ENCODE measurements at regions not wholly inside any gene's neighbourhood (a gene's known extent, or its start where the extent isn't known, plus 50 kb on each side); places are given as distances from the start of the nearest gene placed in this dataset.
"Not testable (repeated sequence)": the region's sequence is repeated elsewhere in the genome, so short reads cannot be mapped to it uniquely, and the experiment has no call there.

DNA sequence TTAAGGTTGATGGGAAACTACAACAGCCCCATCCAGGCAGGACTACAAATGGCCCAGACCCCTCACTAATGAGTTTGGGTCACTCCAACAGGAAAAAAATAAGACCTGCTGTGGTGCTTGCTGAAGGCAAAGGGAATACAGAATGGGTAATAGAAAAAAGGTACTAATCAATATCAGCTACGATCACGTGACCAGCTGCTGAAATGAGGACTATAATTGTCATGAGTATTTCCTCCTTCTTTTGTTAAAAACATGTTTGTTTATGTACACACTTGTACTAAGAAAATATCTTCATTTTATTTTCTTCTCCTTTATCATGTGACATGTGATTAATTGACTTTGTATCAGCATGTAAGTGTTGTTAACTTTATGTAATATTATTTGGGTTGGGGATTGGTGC lies 199.9 kb downstream of the GJA1 start:
- no peaks in the 10 kb centered on the region for H3K4me1 ChIP-seq (ENCODE audit: insufficient read depth)
- H2AFZ ChIP-seq: no peak overlapping the region
- 86 to 98% methylated on average over 2 of the region's 2 CpGs for WGBS, 2 experiments (ENCODE audit: low coverage in 1 of 2, low lambda C conversion rate in 2 of 2, missing lambda C conversion rate in 2 of 2)
- H3K9ac ChIP-seq: no peak overlapping the region
- no peaks in the 10 kb centered on the region for H3K79me2 ChIP-seq (ENCODE audit: insufficient read depth)
- no peak overlapping the region for H3K4me2 ChIP-seq (ENCODE audit: unreplicated experiment)
- no peak overlapping the region for H3K4me3 ChIP-seq
- H3K9me3 ChIP-seq (ENCODE audit: low read depth): peaks cover 6% of the 10 kb centered on the region
- no peak for DNase-seq
- in situ Hi-C loops (cut with MboI): no loop called here
- H3K27ac ChIP-seq: no peak overlapping the region
- H3K36me3 ChIP-seq (ENCODE audit: low read depth): no peaks in the 10 kb centered on the region
- TF ChIP-seq EZH2 (IDR thresholded peaks at IDR 0.05; ENCODE audit: insufficient read depth, poor library complexity, severe bottlenecking): no peak
- TF ChIP-seq EZH2phosphoT487 (IDR thresholded peaks at IDR 0.05; ENCODE audit: insufficient read depth, low read depth): no peak
- no peaks in the 10 kb centered on the region for H4K20me1 ChIP-seq (ENCODE audit: insufficient read depth)
- H3K9me2 ChIP-seq (ENCODE audit: insufficient read depth): no peaks in the 10 kb centered on the region
- no peaks in the 10 kb centered on the region for H3F3A ChIP-seq (ENCODE audit: insufficient read depth)
- H3K27me3 ChIP-seq (replicated peaks; ENCODE audit: insufficient read depth): no peaks in the 10 kb centered on the region

DNA sequence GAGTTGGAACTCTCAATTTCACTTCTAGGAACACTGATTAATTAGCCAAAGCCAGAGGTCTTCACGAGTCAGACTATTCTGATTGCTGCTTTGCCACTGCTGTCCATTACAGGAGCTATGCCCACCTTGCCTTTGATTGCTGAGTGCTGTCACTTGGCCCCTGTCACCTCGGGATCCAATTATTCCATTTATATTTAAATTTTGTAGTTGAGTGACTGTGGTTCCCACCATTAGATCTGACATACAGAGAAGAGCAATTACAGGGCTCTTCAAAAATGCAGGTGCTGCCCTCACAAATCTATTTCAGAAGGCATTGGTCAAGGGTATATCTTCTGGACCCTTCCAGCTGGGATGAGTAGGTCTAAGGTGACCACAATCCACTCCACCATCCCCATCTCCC lies 200.8 kb downstream of the GJA1 start:
- H3F3A ChIP-seq (ENCODE audit: insufficient read depth); H3K9me3 ChIP-seq (ENCODE audit: low read depth); H2AFZ ChIP-seq; H4K20me1 ChIP-seq (ENCODE audit: insufficient read depth); H3K36me3 ChIP-seq (ENCODE audit: low read depth); H3K9me2 ChIP-seq (ENCODE audit: insufficient read depth); H3K27ac ChIP-seq; H3K27me3 ChIP-seq (replicated peaks; ENCODE audit: insufficient read depth); H3K4me3 ChIP-seq; in situ Hi-C loops (cut with MboI); H3K4me2 ChIP-seq (ENCODE audit: unreplicated experiment); H3K79me2 ChIP-seq (ENCODE audit: insufficient read depth); H3K4me1 ChIP-seq (ENCODE audit: insufficient read depth); H3K9ac ChIP-seq; DNase-seq: not testable (repeated sequence)
- 48 to 53% methylated on average over 2 of the region's 2 CpGs for WGBS, 2 experiments (ENCODE audit: low coverage in 1 of 2, low lambda C conversion rate in 2 of 2, missing lambda C conversion rate in 2 of 2)

GRCh38 chr6:121639021-121639420 lies 203.6 kb downstream of the GJA1 start:
- no peaks in the 10 kb centered on the region for H3K79me2 ChIP-seq (ENCODE audit: insufficient read depth)
- no peak overlapping the region for H2AFZ ChIP-seq
- no peak for DNase-seq
- WGBS, 2 experiments (ENCODE audit: low coverage in 1 of 2, low lambda C conversion rate in 2 of 2, missing lambda C conversion rate in 2 of 2): 83 to 95% methylated on average over 2 of the region's 2 CpGs
- H3K4me3 ChIP-seq: no peak overlapping the region
- no peak overlapping the region for H3K4me2 ChIP-seq (ENCODE audit: unreplicated experiment)
- H4K20me1 ChIP-seq (ENCODE audit: insufficient read depth): no peaks in the 10 kb centered on the region
- no peaks in the 10 kb centered on the region for H3K9me2 ChIP-seq (ENCODE audit: insufficient read depth)
- H3K9ac ChIP-seq: no peak overlapping the region
- in situ Hi-C loops (cut with MboI): no loop called here
- no peaks in the 10 kb centered on the region for H3K4me1 ChIP-seq (ENCODE audit: insufficient read depth)
- H3F3A ChIP-seq (ENCODE audit: insufficient read depth): no peaks in the 10 kb centered on the region
- H3K27me3 ChIP-seq (replicated peaks; ENCODE audit: insufficient read depth): no peaks in the 10 kb centered on the region
- no peak for TF ChIP-seq EZH2 (IDR thresholded peaks at IDR 0.05; ENCODE audit: insufficient read depth, poor library complexity, severe bottlenecking)
- no peak for TF ChIP-seq EZH2phosphoT487 (IDR thresholded peaks at IDR 0.05; ENCODE audit: insufficient read depth, low read depth)
- H3K27ac ChIP-seq: no peak overlapping the region
- peaks cover 6% of the 10 kb centered on the region for H3K9me3 ChIP-seq (ENCODE audit: low read depth)
- no peaks in the 10 kb centered on the region for H3K36me3 ChIP-seq (ENCODE audit: low read depth)

DNA sequence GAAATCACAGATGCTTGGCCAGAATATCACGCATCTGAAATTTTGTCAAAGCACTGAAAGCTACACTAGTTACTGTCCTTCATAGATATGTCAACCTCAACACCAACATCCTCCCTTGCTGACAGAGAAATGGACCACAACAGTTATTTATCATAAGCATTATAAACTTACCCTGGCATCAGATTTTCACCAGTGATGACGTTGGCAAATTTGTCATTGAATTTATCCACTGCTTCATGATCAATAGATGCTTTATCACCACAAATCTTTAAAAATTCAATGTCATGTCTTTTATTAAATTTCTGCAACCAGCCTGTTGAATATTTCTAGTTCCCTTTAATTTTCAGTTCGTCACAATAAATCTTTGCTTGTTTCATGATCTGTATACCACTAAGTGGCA lies 205.7 kb downstream of the GJA1 start:
- Histone ChIP-seq H3F3A (ENCODE audit: insufficient read depth) (no peaks in the 10 kb centered on the region), H3K4me1 (ENCODE audit: insufficient read depth) (peaks cover 8% of the 10 kb centered on the region; the same call in 1 of the 2 replicates), H3K4me3 (no peak overlapping the region), H3K36me3 (ENCODE audit: low read depth) (no peaks in the 10 kb centered on the region), H3K27me3 (replicated peaks; ENCODE audit: insufficient read depth) (no peaks in the 10 kb centered on the region), H2AFZ (no peak overlapping the region), H3K9me3 (ENCODE audit: low read depth) (peaks cover 4% of the 10 kb centered on the region), H3K4me2 (ENCODE audit: unreplicated experiment) (no peak overlapping the region), H3K79me2 (ENCODE audit: insufficient read depth) (no peaks in the 10 kb centered on the region), H3K27ac (no peak overlapping the region), H4K20me1 (ENCODE audit: insufficient read depth) (no peaks in the 10 kb centered on the region), H3K9me2 (ENCODE audit: insufficient read depth) (no peaks in the 10 kb centered on the region), H3K9ac (no peak overlapping the region)
- no peak for DNase-seq
- 74 to 82% methylated on average over 3 of the region's 3 CpGs for WGBS, 2 experiments (ENCODE audit: low coverage in 1 of 2, low lambda C conversion rate in 2 of 2, missing lambda C conversion rate in 2 of 2)
- TF ChIP-seq EZH2 (IDR thresholded peaks at IDR 0.05; ENCODE audit: insufficient read depth, poor library complexity, severe bottlenecking): no peak
- TF ChIP-seq EZH2phosphoT487 (IDR thresholded peaks at IDR 0.05; ENCODE audit: insufficient read depth, low read depth): no peak
- in situ Hi-C loops (cut with MboI): no loop called here

DNA sequence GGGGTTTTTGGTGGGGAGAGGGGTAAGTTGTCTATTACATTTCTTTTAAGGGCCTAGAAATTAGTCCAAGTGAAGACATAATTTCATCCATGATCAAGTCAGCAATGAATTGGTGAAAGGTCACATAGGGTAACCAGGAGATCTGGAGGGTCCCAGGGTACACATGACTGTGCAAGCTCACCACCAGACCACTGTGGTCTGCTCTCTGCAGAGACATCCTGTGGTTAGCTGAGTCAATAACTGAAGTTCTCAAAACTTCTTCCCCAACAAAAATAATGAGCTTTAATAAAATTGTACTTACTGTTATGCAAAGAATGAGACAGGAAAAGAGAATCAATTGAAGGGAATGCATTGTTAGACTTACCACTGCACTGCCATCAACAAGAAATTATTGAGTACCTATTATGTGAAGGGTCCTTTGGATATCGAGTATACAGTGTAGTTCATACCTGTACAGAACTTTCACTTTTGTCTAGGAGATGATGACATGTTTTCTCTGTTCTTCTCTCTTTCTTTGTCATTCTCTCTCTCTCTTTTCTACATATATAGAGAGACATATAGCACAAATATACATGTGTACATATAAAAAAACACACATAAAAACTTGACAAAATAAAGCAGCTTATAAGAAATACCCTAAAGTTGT lies 209.8 kb downstream of the GJA1 start:
- no peaks in the 10 kb centered on the region for H3K27me3 ChIP-seq (replicated peaks; ENCODE audit: insufficient read depth)
- peak; percentile 9 for DNase-seq
- no peaks in the 10 kb centered on the region for H3K9me2 ChIP-seq (ENCODE audit: insufficient read depth)
- no peaks in the 10 kb centered on the region for H3K79me2 ChIP-seq (ENCODE audit: insufficient read depth)
- H4K20me1 ChIP-seq (ENCODE audit: insufficient read depth): no peaks in the 10 kb centered on the region
- no peak for TF ChIP-seq EZH2 (IDR thresholded peaks at IDR 0.05; ENCODE audit: insufficient read depth, poor library complexity, severe bottlenecking)
- no peak for TF ChIP-seq EZH2phosphoT487 (IDR thresholded peaks at IDR 0.05; ENCODE audit: insufficient read depth, low read depth)
- in situ Hi-C loops (cut with MboI): no loop called here
- H3K4me3 ChIP-seq: no peak overlapping the region
- no peak overlapping the region for H3K9ac ChIP-seq
- WGBS, 2 experiments (ENCODE audit: low coverage in 1 of 2, low lambda C conversion rate in 2 of 2, missing lambda C conversion rate in 2 of 2): 95 to 96% methylated on average over 1 of the region's 1 CpG
- 0 out of 2 replicates have a peak, but pooled peaks cover 3% of the 10 kb centered on the region for H3F3A ChIP-seq (ENCODE audit: insufficient read depth)
- peak overlapping the region; percentile 31 for H3K4me2 ChIP-seq (ENCODE audit: unreplicated experiment)
- no peaks in the 10 kb centered on the region for H3K36me3 ChIP-seq (ENCODE audit: low read depth)
- no peaks in the 10 kb centered on the region for H3K9me3 ChIP-seq (ENCODE audit: low read depth)
- H2AFZ ChIP-seq: no peak overlapping the region
- peaks cover 18% of the 10 kb centered on the region for H3K4me1 ChIP-seq (ENCODE audit: insufficient read depth)
- no peak overlapping the region for H3K27ac ChIP-seq
